ENCODE measurements at regions not wholly inside any gene's neighbourhood (a gene's known extent, or its start where the extent isn't known, plus 50 kb on each side); places are given as distances from the start of the nearest gene placed in this dataset.

GRCh38 chr4:32858361-32858760 lies 2138.2 kb downstream of the PCDH7 start:
- intact Hi-C loops (cut with DNase I), result no loop called here
- H3K36me3 ChIP-seq, result no peaks in the 10 kb centered on the region
- no peak for TF ChIP-seq CTCF (IDR thresholded peaks at IDR 0.05)
- H3K9me3 ChIP-seq, result peaks cover 0 to 8% (median 2%) of the 10 kb centered on the region in 11 donors
- H3K27me3 ChIP-seq, result no peaks in the 10 kb centered on the region
- no peak overlapping the region for H3K27ac ChIP-seq
- ATAC-seq (no peak), DNase-seq (no peak)
- H3K4me1 ChIP-seq, result no peaks in the 10 kb centered on the region
- 78 to 95% methylated on average over 1 of the region's 1 CpG for WGBS, 2 donors
- no peak overlapping the region for H3K4me3 ChIP-seq

GRCh38 chr4:32858971-32859370 lies 2138.8 kb downstream of the PCDH7 start:
- 88 to 90% methylated on average over 2 of the region's 2 CpGs for WGBS, 2 donors
- ATAC-seq, result no peak
- DNase-seq, result no peak

GRCh38 chr4:32864713-32865351 lies 2144.7 kb downstream of the PCDH7 start:
- Histone ChIP-seq H3K27me3 (no peaks in the 10 kb centered on the region), H3K4me1 (no peaks in the 10 kb centered on the region), H3K27ac (no peak overlapping the region), H3K4me3 (no peak overlapping the region), H3K36me3 (no peaks in the 10 kb centered on the region), H3K9me3 (peaks cover 0 to 3% (median 0%) of the 10 kb centered on the region in 11 donors)
- intact Hi-C loops (cut with DNase I), result no loop called here
- DNase-seq (no peak), ATAC-seq (no peak)
- TF ChIP-seq CTCF (IDR thresholded peaks at IDR 0.05), result no peak
- 76 to 78% methylated on average over 3 of the region's 3 CpGs for WGBS, 2 donors

More at GRCh38 chr4:32858971-32859370, 2138.8 kb downstream of the PCDH7 start:
- H3K4me3 ChIP-seq, result no peak overlapping the region
- peaks cover 0 to 8% (median 2%) of the 10 kb centered on the region in 11 donors for H3K9me3 ChIP-seq
- H3K36me3 ChIP-seq, result no peaks in the 10 kb centered on the region
- intact Hi-C loops (cut with DNase I), result no loop called here
- H3K27me3 ChIP-seq, result no peaks in the 10 kb centered on the region
- H3K27ac ChIP-seq, result no peak overlapping the region
- H3K4me1 ChIP-seq, result no peaks in the 10 kb centered on the region
- no peak for TF ChIP-seq CTCF (IDR thresholded peaks at IDR 0.05)

GRCh38 chr4:32876546-32876945 lies 2156.4 kb downstream of the PCDH7 start:
- intact Hi-C loops (cut with DNase I), result no loop called here
- Histone ChIP-seq H3K4me3 (no peak overlapping the region), H3K27ac (no peak overlapping the region), H3K4me1 (no peaks in the 10 kb centered on the region), H3K36me3 (no peaks in the 10 kb centered on the region), H3K27me3 (no peaks in the 10 kb centered on the region), H3K9me3 (peaks cover 0 to 8% (median 0%) of the 10 kb centered on the region in 11 donors)
- TF ChIP-seq CTCF (IDR thresholded peaks at IDR 0.05), result no peak
- ATAC-seq, result no peak
- no peak for DNase-seq
- 78 to 82% methylated on average over 5 of the region's 5 CpGs for WGBS, 2 donors
